Gastroesophageal sphincter (tissue), 3 donors: ENCODE measurements at regions not wholly inside any gene's neighbourhood (a gene's known extent, or its start where the extent isn't known, plus 50 kb on each side); places are given as distances from the start of the nearest gene placed in this dataset.

ENCODE experiments used
- CTCF ChIP-seq, 4 experiments: fragments of 200-600 bp in 2 of 4; fragments of 450-650 bp in 2 of 4; sonication (generic) in 1 of 4; IDR thresholded peaks; one replicate each; pipeline ENCODE4 v1.5.1; 2017 to 2019; ENCODE audit warnings: antibody characterized with exemption in 4 of 4, mild to moderate bottlenecking in 2 of 4, moderate library complexity in 2 of 4
- EP300 ChIP-seq: sonication (generic); formaldehyde crosslinking; IDR thresholded peaks from one replicate; pipeline ENCODE4 v1.6.1; 2017; ENCODE audit warnings: antibody characterized with exemption, mild to moderate bottlenecking
- POLR2A ChIP-seq, 2 donors: fragments of 450-650 bp; IDR thresholded peaks; one replicate each; pipeline ENCODE4 v1.6.1; 2017; ENCODE audit warnings: antibody characterized with exemption in 2 of 2, mild to moderate bottlenecking in 2 of 2, moderate library complexity in 1 of 2
- POLR2AphosphoS5 ChIP-seq: sonication (generic); formaldehyde crosslinking; IDR thresholded peaks from one replicate; pipeline ENCODE4 v1.6.1; 2017; ENCODE audit warnings: antibody characterized with exemption

GRCh38 chr18:45481821-45482220, 133.5 kb upstream of the SLC14A2 start:
- no peak for TF ChIP-seq CTCF (IDR thresholded peaks at IDR 0.05)
- TF ChIP-seq POLR2A (IDR thresholded peaks at IDR 0.05), result no peak
- TF ChIP-seq POLR2AphosphoS5, result no peak
- TF ChIP-seq EP300, result no peak
